HG02981 (cell line): ENCODE measurements at regions not wholly inside any gene's neighbourhood (a gene's known extent, or its start where the extent isn't known, plus 50 kb on each side); places are given as distances from the start of the nearest gene placed in this dataset.
"Not testable (repeated sequence)": the region's sequence is repeated elsewhere in the genome, so short reads cannot be mapped to it uniquely, and the experiment has no call there.

ENCODE experiments used
- ATAC-seq: cut with Tn5 transposase; IDR thresholded peaks from one replicate; pipeline ENCODE4 v1.9.1; 2021; ENCODE audit warnings: mild to moderate bottlenecking, moderate library complexity; ENCODE audit not compliant: unreplicated experiment

- no peak for ATAC-seq
These were observed 398.8 kb upstream of the ATP10A start for GRCh38 chr15:26261966-26262365.

DNA sequence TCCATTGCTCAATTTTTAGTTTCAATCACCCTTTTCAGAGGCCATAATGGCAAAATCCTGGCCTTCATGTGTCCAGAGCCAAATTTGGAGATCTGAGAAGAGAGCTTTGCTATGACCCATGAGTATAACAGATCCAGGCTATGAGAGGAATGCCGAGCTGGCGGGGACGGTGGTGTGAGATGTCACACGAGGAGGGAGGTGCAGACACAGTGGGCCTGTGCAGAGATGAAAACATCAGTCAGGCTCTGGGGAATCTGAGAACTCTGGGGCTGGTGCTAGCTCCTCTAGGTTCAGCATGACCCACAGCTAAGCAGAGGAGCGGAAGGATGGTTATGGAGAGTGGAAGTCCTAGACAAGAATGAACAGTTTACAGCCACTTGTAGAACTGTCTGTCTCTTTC is 398.3 kb upstream of the ATP10A start:
- no peak for ATAC-seq

- ATAC-seq = no peak
These were observed 397.5 kb upstream of the ATP10A start for GRCh38 chr15:26260517-26261133.

DNA sequence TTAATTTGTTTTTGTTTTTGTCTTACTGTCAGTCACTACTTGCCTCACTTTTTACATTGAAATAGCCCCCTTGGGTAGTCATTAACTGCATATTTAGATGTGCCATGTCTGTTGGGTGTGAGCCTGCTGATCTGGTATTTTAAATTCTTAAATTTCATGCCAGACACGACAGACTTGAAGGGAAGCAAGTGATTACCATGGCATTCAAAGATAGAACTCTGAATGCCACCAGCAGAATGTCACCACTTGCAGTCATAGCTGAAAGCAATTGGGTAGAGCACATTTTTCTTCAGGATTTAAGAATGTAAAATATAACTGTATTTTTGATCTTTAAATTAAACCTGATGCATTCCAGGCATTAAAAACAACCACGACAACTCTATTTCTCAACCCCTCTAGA is 396.5 kb upstream of the ATP10A start:
- ATAC-seq = no peak

DNA sequence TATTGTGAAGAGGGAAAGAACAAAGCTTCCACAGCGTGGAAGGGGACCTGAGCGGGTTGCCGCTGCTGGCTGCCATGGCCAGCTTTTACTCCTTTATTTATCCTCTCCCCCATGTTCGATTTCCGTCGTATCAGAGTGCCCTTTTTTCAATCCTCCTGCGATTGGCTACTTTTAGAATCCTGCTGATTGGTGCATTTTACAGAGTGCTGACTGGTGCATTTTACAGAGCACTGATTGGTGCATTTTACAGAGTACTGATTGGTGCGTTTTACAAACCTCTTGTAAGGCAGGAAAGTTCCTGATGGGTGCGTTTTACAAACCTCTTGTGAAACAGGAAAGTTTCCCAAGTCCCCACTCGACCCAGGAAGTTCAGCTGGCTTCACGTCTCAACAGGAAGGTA is 381.7 kb upstream of the ATP10A start:
- not testable (repeated sequence) for ATAC-seq

DNA sequence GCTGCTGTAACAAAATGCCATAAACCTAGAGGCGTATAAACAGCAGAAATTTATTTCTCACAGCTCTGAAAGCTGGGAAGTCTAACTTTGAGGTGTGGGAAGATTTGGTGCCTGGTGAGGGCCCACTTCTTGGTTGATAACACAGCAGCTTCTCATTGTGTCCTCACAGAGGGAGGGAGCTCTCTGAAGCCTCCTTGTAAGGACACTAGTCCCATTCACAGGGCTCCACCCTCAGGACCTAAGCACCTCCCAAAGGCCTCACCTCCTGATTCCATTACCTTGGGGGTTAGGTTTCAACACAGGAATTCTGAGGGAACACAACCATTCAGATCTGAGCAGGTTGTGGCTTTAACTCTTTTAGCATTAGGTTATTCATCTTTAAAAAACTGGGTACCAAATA is 380.3 kb upstream of the ATP10A start:
- ATAC-seq = no peak

DNA sequence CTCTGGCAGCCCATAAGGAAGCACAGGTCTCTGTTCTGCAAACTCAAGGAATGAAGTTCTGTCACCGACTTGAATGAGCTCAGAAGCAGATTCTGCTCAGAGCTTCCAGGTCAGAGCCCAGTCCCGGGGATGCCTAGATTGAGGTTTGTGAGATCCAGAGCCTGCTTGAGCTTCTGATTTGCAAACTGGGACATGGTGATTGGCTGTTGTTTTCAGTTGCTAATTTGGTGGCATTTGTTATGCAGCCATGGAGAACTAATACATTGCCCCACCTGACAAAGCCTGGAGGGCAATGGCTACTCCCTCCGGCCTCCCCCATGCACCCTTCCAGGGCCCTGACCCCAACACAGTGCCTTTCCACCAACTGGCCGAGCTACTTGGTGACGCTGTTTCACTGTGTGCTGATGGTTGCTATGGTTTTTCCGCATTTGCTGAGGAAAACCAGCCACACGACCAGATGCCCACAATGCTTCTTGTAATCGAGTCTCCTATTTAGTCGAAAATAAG is 379.5 kb upstream of the ATP10A start:
- no peak for ATAC-seq

DNA sequence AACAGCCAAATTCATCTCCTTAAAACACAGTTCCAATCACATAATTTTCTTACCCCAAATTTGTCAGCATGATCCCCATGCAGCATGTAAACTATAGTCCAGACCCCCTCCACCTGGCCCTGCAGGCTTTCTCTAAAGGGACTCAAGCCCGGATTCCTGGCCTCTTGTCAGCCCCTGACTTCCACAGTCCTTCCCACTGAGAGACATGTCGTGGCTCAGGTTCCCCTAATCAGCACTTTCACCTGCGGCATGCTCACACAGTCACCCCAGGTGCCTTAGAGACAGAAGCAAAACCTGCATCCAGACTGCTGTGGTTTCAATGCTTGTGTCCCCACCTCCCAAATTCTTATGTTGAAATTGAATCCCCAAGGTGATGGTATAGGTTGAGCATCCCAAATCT is 372.7 kb upstream of the ATP10A start:
- ATAC-seq = no peak

- no peak for ATAC-seq
These were observed 372.0 kb upstream of the ATP10A start for GRCh38 chr15:26234976-26235767.

- no peak for ATAC-seq
These were observed 369.6 kb upstream of the ATP10A start for GRCh38 chr15:26232691-26233090.

DNA sequence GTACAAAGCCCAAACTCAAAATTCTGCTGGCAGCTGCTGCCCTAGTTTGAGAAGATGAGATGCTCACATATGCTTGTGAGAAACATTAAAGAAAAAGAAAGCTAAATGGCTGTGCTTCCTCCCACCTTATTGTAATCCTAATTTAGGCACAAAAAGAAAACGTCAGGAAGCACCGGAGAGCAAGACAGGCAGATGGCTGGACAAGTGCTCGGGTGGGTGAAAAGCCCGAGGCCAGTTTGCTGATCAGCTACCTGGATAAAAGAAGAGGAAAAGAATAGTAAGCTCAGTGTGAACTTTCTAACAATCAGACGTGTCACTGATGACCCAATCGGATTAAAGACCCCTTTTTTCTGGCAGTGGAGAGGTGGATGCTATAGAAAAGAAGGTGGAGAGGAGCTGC is 368.0 kb upstream of the ATP10A start:
- ATAC-seq = no peak

DNA sequence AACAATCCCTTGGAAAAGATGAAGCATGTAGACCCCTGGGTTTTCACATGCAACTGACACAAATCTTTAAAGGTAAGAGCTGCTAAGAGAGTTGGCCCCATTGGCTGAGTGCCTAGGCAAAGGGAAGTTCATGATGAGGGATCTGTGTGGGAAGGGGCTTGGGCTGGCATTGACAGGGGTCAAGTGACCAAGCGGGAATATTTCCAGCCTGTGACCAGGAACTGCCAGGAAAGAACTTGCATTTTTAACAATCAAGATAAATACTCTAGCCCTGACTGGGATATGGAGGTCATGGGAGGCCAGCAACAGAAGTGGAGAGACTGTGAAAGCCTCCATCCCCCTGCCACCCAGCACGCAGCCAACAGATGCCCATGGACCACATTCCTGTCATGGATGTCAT is 361.1 kb upstream of the ATP10A start:
- no peak for ATAC-seq

DNA sequence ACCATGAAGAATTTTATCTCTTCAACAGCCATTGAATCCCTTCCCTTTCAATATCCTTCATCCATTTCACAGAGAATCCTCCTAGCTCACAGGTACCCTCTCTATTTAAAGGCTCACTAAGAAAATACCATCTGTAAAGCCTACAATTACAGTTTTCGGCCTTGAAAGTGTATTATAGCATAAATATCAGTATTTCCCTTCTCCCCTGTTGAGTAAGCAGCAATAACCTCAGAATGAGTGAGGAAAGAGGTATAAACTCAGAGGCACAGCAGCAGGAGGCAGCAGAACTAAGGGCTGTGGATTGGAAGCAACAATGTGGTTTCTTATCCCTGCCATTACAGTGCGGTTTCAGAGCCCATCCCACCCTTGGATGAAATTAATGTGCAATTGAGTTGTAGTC is 360.6 kb upstream of the ATP10A start:
- no peak for ATAC-seq

- no peak for ATAC-seq
These were observed 359.7 kb upstream of the ATP10A start for GRCh38 chr15:26222781-26223180.

DNA sequence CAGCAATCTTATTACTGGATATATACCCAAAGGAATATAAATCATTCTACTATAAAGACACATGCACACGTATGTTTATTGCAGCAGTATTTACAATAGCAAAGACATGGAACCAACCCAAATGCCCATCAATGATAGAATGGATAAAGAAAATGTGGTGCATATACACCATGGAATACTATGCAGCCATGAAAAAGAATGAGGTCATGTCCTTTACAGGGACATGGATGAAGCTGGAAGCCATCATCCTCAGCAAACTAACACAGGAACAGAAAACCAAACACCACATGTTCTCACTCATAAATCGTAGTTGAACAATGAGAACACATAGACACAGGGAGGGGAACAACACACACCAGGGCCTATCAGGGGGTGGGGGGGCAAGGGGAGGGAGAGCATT is 353.9 kb upstream of the ATP10A start:
- ATAC-seq = not testable (repeated sequence)

GRCh38 chr15:26214290-26214689 is 351.2 kb upstream of the ATP10A start:
- ATAC-seq = no peak

GRCh38 chr15:26213427-26213826 is 350.3 kb upstream of the ATP10A start:
- no peak for ATAC-seq

- no peak for ATAC-seq
These were observed 349.0 kb upstream of the ATP10A start for GRCh38 chr15:26212109-26212508.

DNA sequence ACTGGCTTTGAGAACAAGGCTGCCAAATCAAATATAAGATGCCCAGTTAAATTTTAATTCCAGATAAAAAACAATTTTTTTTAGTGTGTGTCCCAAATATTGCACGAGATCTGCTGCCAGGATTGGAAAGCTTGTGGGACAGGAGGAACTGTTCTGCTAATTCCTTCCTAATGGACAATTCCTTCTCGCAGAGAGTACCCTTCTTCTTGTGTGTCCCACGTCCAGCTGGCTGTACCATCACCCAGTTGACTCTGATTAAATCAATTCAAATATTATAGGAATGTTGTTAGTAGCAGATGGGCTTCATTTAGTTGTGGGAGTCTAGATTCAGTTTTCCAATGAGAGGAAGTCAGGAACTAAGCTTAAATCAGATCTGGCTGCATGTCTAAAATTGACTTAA is 347.9 kb upstream of the ATP10A start:
- no peak for ATAC-seq

- no peak for ATAC-seq
These were observed 338.2 kb upstream of the ATP10A start for GRCh38 chr15:26201177-26201858.

GRCh38 chr15:26200427-26200826 is 337.3 kb upstream of the ATP10A start:
- ATAC-seq = no peak

DNA sequence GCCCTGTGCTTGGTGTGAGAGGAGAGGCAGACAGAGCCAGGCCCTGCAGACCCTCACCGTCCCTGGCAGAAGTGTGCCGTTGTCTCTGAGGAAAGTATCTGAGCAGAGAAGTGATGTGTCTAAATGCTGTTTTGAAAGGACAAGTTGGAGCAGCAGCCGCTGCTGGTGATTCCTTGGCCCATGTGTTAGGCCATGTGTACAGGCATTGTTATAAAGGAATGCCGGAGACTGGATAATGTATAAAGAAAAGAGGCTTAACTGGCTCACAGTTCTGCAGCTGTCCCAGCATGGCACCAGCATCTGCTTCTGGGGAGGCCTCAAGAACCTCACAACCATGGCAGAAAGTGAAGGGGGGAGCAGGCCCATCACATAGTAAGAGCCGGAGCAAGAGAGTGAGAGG is 334.6 kb upstream of the ATP10A start:
- ATAC-seq = no peak
